Endothelial cell of umbilical vein (primary cell): ENCODE measurements at regions not wholly inside any gene's neighbourhood (a gene's known extent, or its start where the extent isn't known, plus 50 kb on each side); places are given as distances from the start of the nearest gene placed in this dataset.

Source experiments
- POLR2A ChIP-seq: IDR thresholded peaks from 2 replicates; pipeline ENCODE4 v1.6.1; 2012; ENCODE audit warnings: low read depth, mild to moderate bottlenecking, control low read depth, low read length
- TF ChIP-seq, protein P1 (sequence below), 2 donors: IDR thresholded peaks; 1 replicate in 1 of 2; 2 replicates in 1 of 2; pipeline ENCODE4 v1.5.1; 2011; ENCODE audit warnings: low read length in 2 of 2, mild to moderate bottlenecking in 2 of 2, moderate library complexity in 2 of 2, control low read depth in 1 of 2, inconsistent platforms in 1 of 2, low read depth in 1 of 2; ENCODE audit not compliant: insufficient read depth in 1 of 2; ENCODE audit errors: extremely low read depth in 1 of 2

DNA sequence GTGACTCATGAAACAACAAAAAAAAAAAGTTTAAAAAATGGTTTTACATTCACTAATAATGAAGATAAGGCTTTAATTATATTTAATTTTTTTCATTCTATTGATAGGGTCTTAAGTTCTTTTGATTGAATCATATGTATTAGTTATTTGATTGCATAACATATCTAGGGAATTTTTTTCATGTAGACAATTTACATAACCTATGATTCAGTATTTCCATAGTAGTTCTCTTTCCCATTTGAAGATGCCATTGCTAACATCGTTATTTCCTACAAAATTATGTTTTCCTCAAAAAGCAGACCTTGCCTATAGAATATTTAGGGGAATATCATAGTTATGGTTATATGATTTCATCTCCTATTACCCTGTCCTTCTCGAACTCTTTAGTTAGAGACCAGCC lies 463.4 kb downstream of the TFAP2B start:
- TF ChIP-seq, protein P1, sequence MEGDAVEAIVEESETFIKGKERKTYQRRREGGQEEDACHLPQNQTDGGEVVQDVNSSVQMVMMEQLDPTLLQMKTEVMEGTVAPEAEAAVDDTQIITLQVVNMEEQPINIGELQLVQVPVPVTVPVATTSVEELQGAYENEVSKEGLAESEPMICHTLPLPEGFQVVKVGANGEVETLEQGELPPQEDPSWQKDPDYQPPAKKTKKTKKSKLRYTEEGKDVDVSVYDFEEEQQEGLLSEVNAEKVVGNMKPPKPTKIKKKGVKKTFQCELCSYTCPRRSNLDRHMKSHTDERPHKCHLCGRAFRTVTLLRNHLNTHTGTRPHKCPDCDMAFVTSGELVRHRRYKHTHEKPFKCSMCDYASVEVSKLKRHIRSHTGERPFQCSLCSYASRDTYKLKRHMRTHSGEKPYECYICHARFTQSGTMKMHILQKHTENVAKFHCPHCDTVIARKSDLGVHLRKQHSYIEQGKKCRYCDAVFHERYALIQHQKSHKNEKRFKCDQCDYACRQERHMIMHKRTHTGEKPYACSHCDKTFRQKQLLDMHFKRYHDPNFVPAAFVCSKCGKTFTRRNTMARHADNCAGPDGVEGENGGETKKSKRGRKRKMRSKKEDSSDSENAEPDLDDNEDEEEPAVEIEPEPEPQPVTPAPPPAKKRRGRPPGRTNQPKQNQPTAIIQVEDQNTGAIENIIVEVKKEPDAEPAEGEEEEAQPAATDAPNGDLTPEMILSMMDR (IDR thresholded peaks at IDR 0.05; ENCODE audit: extremely low read depth in 1 of 2, insufficient read depth in 1 of 2, low read depth in 1 of 2, low read length in 2 of 2): no peak
- TF ChIP-seq POLR2A: no peak
